Endothelial cell of umbilical vein (primary cell): ENCODE measurements at regions not wholly inside any gene's neighbourhood (a gene's known extent, or its start where the extent isn't known, plus 50 kb on each side); places are given as distances from the start of the nearest gene placed in this dataset.

ENCODE experiments used
- BruUV-seq: library from RNA; stranded (reverse); fragments of 400-500 nt; replicated peaks from 2 replicates; lab custom pipeline; 2021; lab: Mats Ljungman, UMichigan
- CTCF ChIA-PET: fragments of 300-600, 350-600 bp; sonication (Branson Sonifier 250); formaldehyde crosslinking; loops from one replicate; lab custom pipeline; 2021; ENCODE audit warnings: antibody characterized with exemption, inconsistent platforms; lab: Charles Lee
- POLR2A ChIA-PET: fragments of 300-600, 350-600 bp; sonication (Branson Sonifier 250); formaldehyde crosslinking; loops from one replicate; lab custom pipeline; 2021; ENCODE audit warnings: antibody characterized with exemption, inconsistent platforms; lab: Charles Lee
- DNase-seq: peaks from one replicate; pipeline ENCODE4 v3.0.0-alpha.2; 2011; ENCODE audit warnings: low read depth, low spot score
- FAIRE-seq: peaks from 2 replicates; lab custom pipeline; 2011; peaks lifted over from hg19 to GRCh38; lab: Jason Lieb, UNC
- H2AFZ ChIP-seq: 2 replicates; pipeline ENCODE4 v1.6.0; 2012; ENCODE audit warnings: low read depth, low read length, control low read depth, inconsistent platforms
- H3K27ac ChIP-seq: 2 replicates; pipeline ENCODE4 v1.5.1; 2011; ENCODE audit warnings: low read depth, mild to moderate bottlenecking, control low read depth, low read length, moderate library complexity; ENCODE audit not compliant: insufficient read depth
- H3K27me3 ChIP-seq, 2 experiments: 2 replicates each; pipeline versions ENCODE4 v1.6.0 to v1.6.1; 2011; ENCODE audit warnings: low read length in 2 of 2, mixed read lengths in 1 of 2; ENCODE audit not compliant: control insufficient read depth in 2 of 2, insufficient read depth in 2 of 2
- H3K36me3 ChIP-seq, 2 experiments: 2 replicates in 1 of 2; 3 replicates in 1 of 2; pipeline ENCODE4 v1.5.1; 2011; ENCODE audit warnings: low read length in 2 of 2, mild to moderate bottlenecking in 1 of 2, moderate library complexity in 1 of 2; ENCODE audit not compliant: control insufficient read depth in 2 of 2, insufficient read depth in 2 of 2; ENCODE audit errors: extremely low read depth in 1 of 2
- H3K4me1 ChIP-seq: 3 replicates; pipeline ENCODE4 v1.5.1; 2011; ENCODE audit warnings: mild to moderate bottlenecking, low read length; ENCODE audit not compliant: control insufficient read depth, insufficient read depth; ENCODE audit errors: extremely low read depth
- H3K4me2 ChIP-seq: 2 replicates; pipeline ENCODE4 v1.6.1; 2011; ENCODE audit warnings: low read length, control low read depth, mixed read lengths; ENCODE audit not compliant: insufficient read depth
- H3K4me3 ChIP-seq, 3 experiments: fragments of 200-600 bp in 1 of 3; sonication (generic), shearing (Covaris generic) in 1 of 3; replicated peaks in 1 of 3; 2 replicates each; pipeline ENCODE4 v1.5.1; 2011 to 2016; ENCODE audit warnings: control low read depth in 3 of 3, low read length in 3 of 3, mild to moderate bottlenecking in 2 of 3, inconsistent platforms in 1 of 3, low read depth in 1 of 3, moderate library complexity in 1 of 3; ENCODE audit not compliant: insufficient read depth in 1 of 3
- H3K79me2 ChIP-seq: 2 replicates; pipeline ENCODE4 v1.6.0; 2012; ENCODE audit warnings: low read length, inconsistent platforms; ENCODE audit not compliant: control insufficient read depth, insufficient read depth
- H3K9ac ChIP-seq: replicated peaks from 2 replicates; pipeline ENCODE3; 2011; ENCODE audit warnings: low read length, control low read depth; ENCODE audit not compliant: insufficient read depth; ENCODE audit errors: extremely low read depth
- H3K9me1 ChIP-seq: replicated peaks from 3 replicates; pipeline ENCODE4 v1.6.0; 2011; ENCODE audit warnings: mild to moderate bottlenecking, low read length; ENCODE audit not compliant: control insufficient read depth, insufficient read depth; ENCODE audit errors: extremely low read depth
- H3K9me3 ChIP-seq: replicated peaks from 2 replicates; pipeline ENCODE4 v1.5.1; 2012; ENCODE audit warnings: low read length, inconsistent platforms; ENCODE audit not compliant: control insufficient read depth, insufficient read depth
- H4K20me1 ChIP-seq: replicated peaks from 2 replicates; pipeline ENCODE3; 2011; ENCODE audit warnings: mild to moderate bottlenecking, low read length; ENCODE audit not compliant: control insufficient read depth, insufficient read depth; ENCODE audit errors: extremely low read depth
- CTCF ChIP-seq, 2 donors: IDR thresholded peaks; 1 replicate in 1 of 2; 2 replicates in 1 of 2; pipeline ENCODE4 v1.5.1; 2011; ENCODE audit warnings: low read length in 2 of 2, mild to moderate bottlenecking in 2 of 2, moderate library complexity in 2 of 2, control low read depth in 1 of 2, inconsistent platforms in 1 of 2, low read depth in 1 of 2; ENCODE audit not compliant: insufficient read depth in 1 of 2; ENCODE audit errors: extremely low read depth in 1 of 2
- EZH2 ChIP-seq: IDR thresholded peaks from 2 replicates; pipeline ENCODE4 v1.6.1; 2012; ENCODE audit warnings: borderline replicate concordance, low read depth, mild to moderate bottlenecking, moderate library complexity, low read length, inconsistent platforms; ENCODE audit not compliant: severe bottlenecking
- FOS ChIP-seq: IDR thresholded peaks from 2 replicates; pipeline ENCODE4 v1.6.1; 2011; ENCODE audit warnings: mild to moderate bottlenecking, low read length, moderate library complexity, borderline replicate concordance; ENCODE audit not compliant: insufficient read depth
- JUN ChIP-seq: IDR thresholded peaks from 2 replicates; pipeline ENCODE4 v1.6.1; 2011; ENCODE audit warnings: borderline replicate concordance, low read depth; ENCODE audit not compliant: insufficient read length, insufficient read depth
- MYC ChIP-seq: IDR thresholded peaks from one replicate; pipeline ENCODE4 v1.6.1; 2011; ENCODE audit warnings: mild to moderate bottlenecking, low read depth, low read length
- POLR2A ChIP-seq: IDR thresholded peaks from 2 replicates; pipeline ENCODE4 v1.6.1; 2012; ENCODE audit warnings: low read depth, mild to moderate bottlenecking, control low read depth, low read length
- POLR2AphosphoS5 ChIP-seq: IDR thresholded peaks from 2 replicates; pipeline ENCODE4 v1.6.1; 2012; ENCODE audit warnings: low read depth, mild to moderate bottlenecking, control low read depth, low read length, moderate library complexity; ENCODE audit not compliant: insufficient read depth
- dilution Hi-C: fragments of 300-500 bp; cut with MboI; formaldehyde crosslinking; loops from one replicate; pipeline ENCODE4 v1.15.0; 2019; ENCODE audit warnings: low sequenced_read_pairs; ENCODE audit not compliant: extremely low pct_ligation_motif_present
- intact Hi-C: fragments of 100-400 bp; cut with micrococcal nuclease; formaldehyde crosslinking; loops from one replicate; pipeline ENCODE4 v1.10.0; 2022

GRCh38 chr10:22791665-22792064 lies 77.3 kb upstream of the PIP4K2A start:
- H3K4me3 ChIP-seq = no peak overlapping the region
- dilution Hi-C loops (no loop called here), intact Hi-C loops (no loop called here)
- FAIRE-seq (no peak), DNase-seq (no peak)
- H3K4me1 ChIP-seq = no peaks in the 10 kb centered on the region
- ChIA-PET POLR2A (interaction anchor here (0.5 kb wide), 1 partner anchor 36 kb away, joined by 3 read pairs; no protein-coding TSS in a partner anchor), CTCF (no interaction called here)
- no peaks in the 10 kb centered on the region for H3K9me3 ChIP-seq
- no peak overlapping the region for H3K27ac ChIP-seq
- H2AFZ ChIP-seq = no peak overlapping the region
- no peak overlapping the region for H3K4me2 ChIP-seq
- TF ChIP-seq MYC (no peak), CTCF (IDR thresholded peaks at IDR 0.05; ENCODE audit: extremely low read depth in 1 of 2, insufficient read depth in 1 of 2, low read depth in 1 of 2, low read length in 2 of 2) (no peak), JUN (no peak), FOS (no peak)
- no peaks in the 10 kb centered on the region for H4K20me1 ChIP-seq
- no peaks in the 10 kb centered on the region for H3K36me3 ChIP-seq
- H3K9ac ChIP-seq = no peak overlapping the region
- no peaks in the 10 kb centered on the region for H3K9me1 ChIP-seq
- BruUV-seq = no TSS peak
- H3K27me3 ChIP-seq = peaks cover 6 to 7% of the 10 kb centered on the region in 2 experiments
- H3K79me2 ChIP-seq = no peaks in the 10 kb centered on the region

- no peaks in the 10 kb centered on the region for H3K9me1 ChIP-seq
- no peak overlapping the region for H3K4me2 ChIP-seq
- no peak overlapping the region for H3K27ac ChIP-seq
- TF ChIP-seq POLR2AphosphoS5 (no peak), JUN (no peak), POLR2A (no peak), EZH2 (no peak)
- dilution Hi-C loops = no loop called here
- H4K20me1 ChIP-seq = no peaks in the 10 kb centered on the region
- FAIRE-seq (no peak), DNase-seq (no peak)
- H3K36me3 ChIP-seq = no peaks in the 10 kb centered on the region
- ChIA-PET POLR2A (no interaction called here), CTCF (interaction anchor here (0.9 to 2.1 kb wide), 2 partner anchors 10 to 12 kb away, joined by 3 to 5 read pairs; no protein-coding TSS in a partner anchor)
- BruUV-seq = no TSS peak
- H3K4me3 ChIP-seq = no peak overlapping the region
- H3K27me3 ChIP-seq = no peaks in the 10 kb centered on the region
- H3K9ac ChIP-seq = no peak overlapping the region
- H3K79me2 ChIP-seq = no peaks in the 10 kb centered on the region
- no peak overlapping the region for H2AFZ ChIP-seq
- intact Hi-C loops = no loop called here
- H3K9me3 ChIP-seq = no peaks in the 10 kb centered on the region
- H3K4me1 ChIP-seq = no peaks in the 10 kb centered on the region
Observed at GRCh38 chr10:22784668-22785067, 70.3 kb upstream of the PIP4K2A start.
